HG03159 (cell line): ENCODE measurements at regions not wholly inside any gene's neighbourhood (a gene's known extent, or its start where the extent isn't known, plus 50 kb on each side); places are given as distances from the start of the nearest gene placed in this dataset.
"Not testable (repeated sequence)": the region's sequence is repeated elsewhere in the genome, so short reads cannot be mapped to it uniquely, and the experiment has no call there.

Source experiments
- ATAC-seq: cut with Tn5 transposase; IDR thresholded peaks from one replicate; pipeline ENCODE4 v1.9.1; 2021; ENCODE audit warnings: mild to moderate bottlenecking, moderate library complexity; ENCODE audit not compliant: unreplicated experiment

DNA sequence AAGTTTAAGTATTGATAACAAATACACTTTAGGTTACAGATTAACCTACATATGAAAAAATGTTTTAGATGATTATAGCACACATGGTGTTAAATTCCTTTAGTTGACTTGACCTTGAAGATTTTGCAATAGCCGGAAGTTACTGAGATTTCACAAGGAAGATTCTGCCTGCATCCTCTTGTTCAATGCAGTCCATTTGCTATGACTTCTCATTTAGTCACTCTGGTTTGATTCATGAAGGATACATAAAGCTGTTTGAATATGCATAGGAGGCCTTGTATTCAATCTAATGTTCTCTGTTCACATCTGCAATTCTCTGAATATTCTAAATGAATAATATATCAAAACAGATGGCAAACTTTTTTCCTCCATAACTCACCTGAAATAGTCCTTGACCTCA lies 870.2 kb upstream of the GOT2 start:
- no peak for ATAC-seq

DNA sequence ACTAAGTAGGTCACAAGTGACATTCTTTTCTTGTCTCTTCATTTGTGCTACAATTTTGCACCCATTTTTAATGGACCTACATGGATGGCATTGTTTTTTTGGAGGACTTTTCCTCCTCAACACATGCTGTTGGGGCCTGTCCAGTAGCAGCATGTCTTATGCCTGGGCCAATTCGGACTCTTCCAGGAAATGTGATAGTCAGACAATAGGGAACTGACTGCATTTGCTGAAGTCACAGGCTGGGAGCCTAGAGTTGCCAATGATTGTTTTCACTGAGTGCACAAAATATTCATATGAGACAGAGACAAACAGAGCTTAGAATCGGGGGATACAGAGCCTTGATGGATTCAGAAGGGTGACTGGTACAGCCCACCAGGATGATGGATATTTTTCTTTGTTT lies 867.3 kb upstream of the GOT2 start:
- no peak for ATAC-seq

DNA sequence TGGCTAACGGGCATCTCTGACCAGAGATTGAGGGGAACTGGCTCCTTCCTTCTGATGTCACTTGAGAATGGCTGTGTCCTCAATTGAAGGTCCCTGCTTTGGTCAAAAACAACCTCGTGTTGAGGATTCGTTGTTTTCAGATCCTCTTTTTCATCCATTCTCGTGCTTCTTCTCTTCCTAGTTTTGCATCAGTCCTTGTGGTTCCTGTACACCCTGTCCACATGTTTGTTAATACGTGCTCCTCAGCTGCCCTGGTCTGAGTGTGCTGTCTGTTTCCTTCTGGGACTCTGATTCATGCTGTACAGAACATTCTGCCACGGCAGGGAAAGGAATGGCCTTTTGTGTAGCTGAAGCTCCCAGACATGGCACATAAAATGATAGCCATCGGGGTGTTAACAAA lies 863.2 kb upstream of the GOT2 start:
- no peak for ATAC-seq

DNA sequence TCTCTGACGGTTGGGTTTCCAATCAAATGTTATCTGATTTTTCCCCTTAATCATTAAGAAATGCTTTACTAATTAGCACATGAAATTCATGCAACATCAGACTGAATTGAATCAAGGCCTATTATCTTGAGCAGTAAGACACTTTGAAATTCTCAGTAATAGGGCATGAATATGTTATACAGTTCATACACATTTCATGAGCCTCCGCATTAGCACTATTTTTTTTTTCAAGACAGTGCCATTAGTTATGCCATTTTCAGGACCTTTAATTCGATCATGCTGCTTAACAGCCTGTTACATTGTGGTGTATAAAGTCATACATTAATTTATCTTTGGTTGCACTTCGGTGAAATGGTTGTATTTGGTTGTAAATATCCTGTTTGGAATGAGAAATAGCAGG lies 862.6 kb upstream of the GOT2 start:
- no peak for ATAC-seq

DNA sequence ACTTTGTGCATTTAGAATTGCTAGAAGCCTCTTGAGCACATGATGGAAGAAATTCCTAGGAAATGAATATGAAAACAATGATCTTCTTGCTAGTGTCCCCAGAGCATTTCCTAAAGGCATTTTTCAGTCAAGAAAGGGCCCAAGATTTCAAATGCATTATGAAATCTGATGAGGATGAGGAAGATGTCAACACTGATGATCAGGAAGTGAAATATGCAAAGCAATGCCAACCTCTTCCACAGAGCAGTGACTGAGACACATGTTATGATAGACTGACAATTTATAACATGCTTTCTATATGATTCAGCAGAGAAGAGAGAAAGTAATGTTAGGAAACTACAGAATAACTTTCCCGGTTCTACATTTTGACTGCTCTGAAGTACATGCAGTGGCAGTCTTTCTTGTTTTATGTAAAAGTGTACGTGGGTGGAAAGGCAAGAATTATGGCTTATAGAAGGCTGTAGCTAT lies 859.1 kb upstream of the GOT2 start:
- ATAC-seq: no peak

DNA sequence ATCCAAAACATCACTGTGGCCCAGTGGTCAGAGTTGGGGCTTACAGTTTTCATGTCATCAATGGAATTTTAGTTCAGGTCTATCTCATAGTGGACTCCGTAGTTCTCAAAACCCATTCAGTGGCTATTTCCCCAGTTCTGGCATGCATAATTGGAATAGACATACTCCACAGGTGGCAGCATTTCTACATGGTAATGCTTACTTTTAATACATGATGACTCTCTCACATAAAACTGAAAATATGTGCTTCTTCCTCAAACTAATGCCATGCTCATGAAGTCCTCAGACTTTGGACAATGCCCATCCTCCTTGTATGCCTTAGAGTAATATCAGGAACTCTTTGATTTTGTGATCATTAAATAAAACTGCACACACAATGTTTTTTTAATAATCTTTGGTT lies 857.4 kb upstream of the GOT2 start:
- no peak for ATAC-seq

DNA sequence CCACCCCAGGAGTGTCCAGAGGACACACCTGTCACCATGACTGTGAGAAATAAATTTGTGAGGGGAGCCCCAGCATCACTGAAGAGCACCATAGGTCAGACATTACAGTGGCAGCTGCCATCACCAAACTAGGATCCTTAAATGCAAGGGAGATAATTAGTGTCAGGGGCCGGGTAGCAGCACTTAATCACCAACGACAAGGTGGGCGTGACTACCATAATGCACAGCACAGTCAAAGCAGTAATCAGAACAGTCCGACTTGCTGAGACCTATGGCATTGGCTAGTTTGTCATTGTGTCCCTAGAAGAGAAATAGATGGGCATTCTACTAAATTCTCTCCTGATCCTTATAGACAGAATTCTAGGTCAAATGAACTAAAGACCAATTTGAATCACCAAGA lies 856.7 kb upstream of the GOT2 start:
- ATAC-seq: no peak

DNA sequence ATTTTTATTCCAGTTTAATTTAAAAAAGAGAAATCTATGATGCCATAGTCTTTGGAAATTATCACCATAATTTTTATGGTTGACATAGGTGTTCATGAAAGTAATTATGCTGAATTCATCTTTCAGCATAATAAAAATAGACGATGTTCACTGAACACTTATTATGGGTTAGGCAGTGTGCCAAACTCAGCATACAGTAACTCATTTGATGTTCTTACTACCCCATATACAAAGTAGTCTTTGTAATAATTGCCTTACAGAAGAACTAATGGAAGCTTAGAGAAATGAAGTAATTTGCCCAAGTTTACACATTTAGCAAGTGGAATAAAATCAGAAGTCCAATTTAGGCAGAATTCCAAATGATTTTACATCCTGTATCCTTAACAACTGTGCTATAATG lies 852.2 kb upstream of the GOT2 start:
- no peak for ATAC-seq

DNA sequence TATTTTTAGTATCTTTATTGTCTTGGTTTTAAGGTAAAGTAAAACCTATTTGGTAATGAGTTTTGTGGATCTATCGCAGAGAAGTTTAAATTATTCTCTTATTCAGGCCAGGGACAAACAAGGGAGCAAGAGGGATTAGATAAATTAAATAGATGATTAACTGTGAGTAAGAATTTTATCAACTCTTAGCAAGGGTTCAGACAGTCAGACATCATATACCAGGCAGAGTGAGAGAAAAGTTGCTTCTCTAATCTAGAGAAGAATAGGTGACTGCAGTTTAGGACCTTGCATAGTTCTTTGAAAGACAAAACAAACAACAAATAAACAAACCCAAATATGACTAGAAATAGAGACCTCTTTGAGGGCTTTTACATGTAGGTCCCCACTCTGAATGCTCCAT lies 840.2 kb upstream of the GOT2 start:
- ATAC-seq: no peak

DNA sequence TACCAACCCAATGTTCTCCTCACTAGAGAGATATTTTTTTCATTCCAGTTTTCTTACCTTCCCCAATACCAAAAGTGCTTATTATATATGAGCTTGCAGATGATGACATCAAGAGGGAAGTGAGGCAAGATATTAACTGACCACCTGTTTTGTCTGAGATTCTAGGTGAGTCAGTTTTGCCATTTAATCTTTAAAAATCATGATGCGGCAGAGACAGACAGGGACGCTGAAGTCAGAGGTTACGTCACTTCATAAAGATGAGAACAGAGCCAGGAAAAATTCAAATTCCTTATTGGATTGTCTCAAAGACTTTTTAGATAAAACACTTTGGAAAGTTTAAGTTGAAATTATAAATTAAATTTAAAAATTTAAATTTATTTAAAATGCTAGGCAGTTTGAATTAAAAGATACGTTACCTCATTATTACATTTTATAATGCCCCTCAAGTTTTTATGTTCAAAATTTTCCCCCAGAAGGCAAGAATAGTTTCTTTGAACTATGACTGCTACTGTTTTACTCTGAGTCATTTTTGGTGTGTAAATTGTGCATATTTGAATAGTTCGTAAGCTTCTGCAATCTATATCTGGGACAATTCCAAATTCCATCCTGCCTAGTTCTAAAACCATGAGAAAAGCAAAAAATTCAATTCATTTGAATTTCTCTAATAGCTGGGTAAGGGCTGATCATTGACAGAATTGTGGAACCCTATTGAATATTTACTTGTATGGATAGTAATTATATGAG lies 839.6 kb upstream of the GOT2 start:
- ATAC-seq: no peak

DNA sequence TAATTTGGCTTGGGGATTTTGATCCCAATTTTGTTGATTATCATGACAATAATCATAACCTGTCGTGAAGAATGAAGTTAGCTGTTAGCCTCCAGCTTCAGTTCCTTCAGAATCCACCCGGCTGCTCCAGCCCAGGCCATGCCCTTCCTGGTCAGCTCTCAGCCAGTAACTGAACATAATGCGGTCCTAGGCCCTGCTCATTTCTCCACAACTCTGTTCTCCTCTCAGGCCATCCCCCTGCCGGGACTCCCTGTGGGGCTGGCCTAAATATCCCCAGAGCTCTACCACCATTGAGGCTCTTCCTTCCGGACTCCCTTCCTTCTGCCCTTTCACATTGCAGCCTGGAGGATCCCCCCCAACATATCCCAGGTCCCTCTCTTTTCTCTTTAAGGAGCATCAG lies 833.4 kb upstream of the GOT2 start:
- ATAC-seq: no peak

DNA sequence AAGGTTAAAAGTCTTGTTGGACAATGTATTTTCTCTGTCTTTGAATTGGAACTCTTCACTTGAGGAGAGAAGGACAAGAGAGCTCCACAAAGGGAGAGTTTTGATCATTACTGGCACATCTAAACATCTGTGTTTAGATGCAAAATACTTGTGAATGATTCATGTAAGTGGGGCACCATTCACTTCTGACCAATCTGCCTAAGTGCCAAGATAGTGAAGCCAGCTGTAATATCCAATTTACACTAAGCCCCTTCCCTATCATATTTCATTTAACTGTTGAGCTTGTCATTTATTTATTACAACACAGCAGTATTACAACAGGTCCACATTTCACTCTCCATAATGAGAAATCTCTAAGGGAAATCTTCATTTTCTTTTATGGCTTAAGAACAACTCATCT lies 832.3 kb upstream of the GOT2 start:
- ATAC-seq: no peak

DNA sequence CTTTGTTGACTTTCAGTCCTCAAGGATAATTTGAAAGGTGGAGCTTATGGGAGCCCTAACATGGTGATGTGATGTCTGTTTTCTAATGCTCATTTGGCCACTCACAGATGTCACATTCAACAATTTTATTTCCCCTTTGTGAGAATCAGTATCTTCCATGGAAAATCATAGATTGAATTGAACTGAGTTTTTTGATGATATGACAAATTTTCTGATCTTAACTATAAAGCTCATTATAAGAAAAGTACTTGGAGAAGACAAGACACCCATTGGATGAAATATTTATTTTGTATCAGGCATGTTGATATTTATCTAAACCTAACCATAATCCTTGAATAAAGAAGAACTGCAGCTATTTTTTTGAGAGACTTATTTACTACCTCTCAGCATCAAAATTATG lies 824.6 kb upstream of the GOT2 start:
- ATAC-seq: no peak

DNA sequence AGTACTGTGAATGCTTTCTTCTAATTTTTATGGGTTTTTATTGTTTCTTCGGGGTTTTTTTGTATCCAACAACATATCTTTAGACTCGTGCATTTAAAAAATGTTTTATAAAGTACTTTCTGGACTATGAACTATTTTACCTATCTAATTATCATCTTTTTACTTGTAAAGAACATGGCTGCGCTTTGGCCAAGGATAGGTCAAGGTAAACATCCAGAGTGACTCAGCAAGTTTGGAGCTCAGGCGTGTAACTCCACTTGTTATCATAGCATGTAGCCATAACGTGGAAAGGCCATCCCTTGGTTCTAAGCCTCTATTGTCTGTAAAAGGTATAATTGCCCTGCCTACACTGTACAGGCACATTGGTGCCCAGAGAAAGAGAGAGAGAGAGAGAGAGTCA lies 818.0 kb upstream of the GOT2 start:
- ATAC-seq: no peak

DNA sequence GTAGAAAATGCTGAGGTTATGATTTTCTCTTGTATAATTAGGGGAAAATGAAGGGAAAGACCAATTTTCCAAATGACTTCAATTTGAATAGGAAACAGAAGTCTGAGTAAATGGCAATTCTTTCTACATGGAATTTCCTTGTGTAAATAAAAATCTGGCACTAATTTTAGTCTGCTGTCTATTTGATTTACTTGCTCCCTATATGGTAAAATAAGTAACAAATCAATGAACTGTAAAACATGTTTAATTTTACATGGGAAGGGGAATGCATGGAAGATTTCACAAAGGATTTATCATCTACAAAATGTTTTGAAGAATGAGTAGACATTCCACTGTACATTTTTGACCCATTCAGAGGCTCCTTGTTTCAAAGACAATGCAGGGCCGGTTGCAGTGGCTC lies 811.6 kb upstream of the GOT2 start:
- no peak for ATAC-seq

DNA sequence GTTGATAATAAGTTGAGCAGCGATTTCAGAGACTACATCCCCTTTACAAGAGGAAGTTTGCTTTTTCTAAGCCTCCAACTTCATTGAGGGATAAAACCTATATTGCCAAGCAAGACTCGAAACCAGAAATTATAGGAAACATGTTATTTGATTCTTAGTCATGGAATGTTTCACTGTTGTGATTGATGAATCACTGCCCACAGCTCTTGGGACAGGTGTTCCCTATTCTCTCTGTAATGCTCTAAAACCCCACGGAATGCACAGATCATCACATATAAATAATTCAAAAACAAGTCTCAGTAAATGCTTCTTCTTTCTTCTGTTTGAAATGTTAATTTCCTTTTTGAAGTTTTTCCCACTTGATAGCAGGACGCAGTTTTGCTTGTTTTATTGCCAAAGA lies 809.5 kb upstream of the GOT2 start:
- no peak for ATAC-seq

DNA sequence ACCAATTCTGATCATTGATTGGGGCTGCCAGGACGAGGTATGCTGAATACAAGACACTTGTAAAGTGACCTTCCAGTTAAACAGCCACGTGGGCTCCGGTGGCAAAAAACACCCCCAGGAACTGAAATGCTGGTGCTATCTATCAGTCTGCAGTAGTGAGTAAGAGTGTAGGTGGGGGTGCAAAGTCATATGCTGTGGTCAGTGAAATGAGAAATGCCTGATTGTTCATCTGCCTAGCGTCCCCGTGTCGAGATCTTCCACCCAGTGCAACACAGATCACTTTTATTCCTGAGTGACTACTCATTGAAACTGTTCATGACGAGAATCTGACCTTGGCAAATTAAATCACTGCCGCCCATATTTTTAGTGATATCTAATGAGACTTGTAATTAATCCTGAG lies 806.5 kb upstream of the GOT2 start:
- ATAC-seq: no peak

DNA sequence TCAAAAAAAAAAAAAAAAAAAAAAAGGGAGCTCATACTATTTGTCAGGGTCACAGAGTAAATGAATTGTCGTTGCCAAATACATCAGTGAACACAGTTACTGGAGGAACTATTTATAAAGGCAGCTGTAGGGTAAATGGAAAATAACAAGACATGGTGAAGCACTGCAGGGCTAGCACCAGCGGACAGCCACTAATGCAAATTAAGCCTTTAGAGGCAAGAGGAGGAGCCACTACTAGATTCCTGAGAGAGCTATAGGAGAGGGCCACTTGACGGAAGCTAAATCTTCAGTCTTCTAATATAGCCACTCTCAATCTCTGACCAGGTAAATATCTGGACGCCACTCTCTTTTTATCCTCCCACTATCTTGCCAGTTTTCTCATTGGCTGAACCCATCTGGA lies 801.2 kb upstream of the GOT2 start:
- no peak for ATAC-seq

DNA sequence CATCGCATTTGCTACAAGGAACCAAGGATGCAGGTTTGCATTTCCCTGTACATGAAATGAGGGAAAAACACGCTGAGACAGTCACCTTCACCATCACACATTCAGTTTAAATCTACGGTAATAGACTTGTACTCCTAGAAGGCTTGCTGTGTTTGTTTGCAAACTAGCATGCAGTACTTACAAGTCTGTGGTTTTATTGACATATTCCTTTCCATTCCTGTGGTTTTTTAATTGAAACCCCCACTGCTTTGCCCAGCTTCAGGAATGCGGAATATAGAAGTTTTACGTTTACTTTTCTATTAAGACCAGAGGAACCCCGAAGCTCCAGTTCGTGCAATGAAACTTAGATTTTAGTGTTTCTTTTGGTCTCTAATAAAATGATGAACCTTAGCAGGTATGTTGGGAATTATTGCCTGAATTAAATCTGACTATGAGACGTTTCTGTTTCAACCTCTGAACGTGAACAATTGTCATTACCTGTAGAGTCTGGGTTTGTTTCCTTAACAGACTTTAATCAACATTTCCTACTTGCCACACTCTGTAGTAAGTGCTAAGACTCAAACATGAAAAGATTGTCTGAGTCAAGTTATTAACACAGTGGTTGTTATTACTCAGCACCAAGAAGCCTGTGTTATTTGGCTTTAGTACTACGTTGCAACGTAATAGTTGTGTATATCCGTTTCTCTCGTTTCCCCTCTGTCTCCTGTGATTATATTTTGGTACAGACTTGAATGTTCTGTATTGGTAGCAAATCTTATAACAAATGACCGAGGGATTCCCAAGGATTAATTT lies 793.3 kb upstream of the GOT2 start:
- no peak for ATAC-seq

DNA sequence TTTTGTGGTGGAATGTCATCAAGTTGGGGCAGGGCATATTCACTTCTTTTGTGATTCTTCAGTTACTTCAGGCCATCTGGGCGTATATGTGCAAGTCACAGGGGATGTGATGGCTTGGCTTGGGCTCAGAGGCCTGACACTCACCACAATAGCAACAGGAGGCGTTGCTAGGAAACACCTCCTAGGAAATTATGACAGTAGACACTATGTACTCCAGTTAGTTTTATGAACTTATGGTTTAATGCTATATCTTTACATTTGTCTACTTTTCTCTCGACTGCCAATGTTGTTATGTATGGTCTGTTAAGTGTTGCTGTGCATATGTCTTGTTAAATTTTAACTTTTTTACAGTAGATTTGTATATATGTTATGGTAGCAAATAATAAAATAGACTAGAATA lies 788.7 kb upstream of the GOT2 start:
- no peak for ATAC-seq

DNA sequence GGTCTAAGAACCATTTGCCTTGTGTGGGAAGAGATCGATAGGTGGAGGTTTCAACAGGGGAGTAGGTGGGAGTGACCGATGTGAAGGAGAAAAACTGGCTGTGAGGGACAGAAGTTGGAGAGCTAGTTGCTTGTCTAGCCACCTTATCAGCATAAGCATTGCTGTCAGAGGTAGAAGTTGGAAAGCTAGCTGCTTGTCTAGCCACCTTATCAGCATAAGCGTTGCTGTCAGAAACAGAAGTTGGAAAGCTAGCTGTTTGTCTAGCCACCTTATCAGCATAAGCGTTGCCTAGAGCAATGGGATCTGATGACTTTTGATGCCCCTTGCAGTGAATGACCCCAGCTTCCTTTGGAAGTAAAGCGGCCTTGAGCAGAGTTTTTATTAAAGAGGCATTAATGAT lies 784.6 kb upstream of the GOT2 start:
- ATAC-seq: not testable (repeated sequence)

DNA sequence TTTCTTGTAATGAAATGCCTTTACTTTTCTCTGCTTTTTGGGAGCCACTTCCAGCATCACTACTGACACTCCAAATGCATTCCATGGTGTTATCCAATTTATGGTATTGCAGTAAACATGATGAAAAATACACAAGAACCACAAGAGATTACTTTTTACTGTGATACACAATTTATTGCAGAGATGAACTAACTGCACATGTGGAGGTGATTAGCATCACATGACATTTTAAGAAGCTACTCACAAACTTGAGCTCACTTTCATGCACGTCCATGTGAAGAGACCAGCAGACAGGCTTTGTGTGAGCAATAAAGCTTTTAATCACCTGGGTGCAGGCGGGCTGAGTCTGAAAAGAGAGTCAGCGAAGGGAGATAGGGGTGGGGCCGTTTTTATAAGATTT lies 780.5 kb upstream of the GOT2 start:
- no peak for ATAC-seq

DNA sequence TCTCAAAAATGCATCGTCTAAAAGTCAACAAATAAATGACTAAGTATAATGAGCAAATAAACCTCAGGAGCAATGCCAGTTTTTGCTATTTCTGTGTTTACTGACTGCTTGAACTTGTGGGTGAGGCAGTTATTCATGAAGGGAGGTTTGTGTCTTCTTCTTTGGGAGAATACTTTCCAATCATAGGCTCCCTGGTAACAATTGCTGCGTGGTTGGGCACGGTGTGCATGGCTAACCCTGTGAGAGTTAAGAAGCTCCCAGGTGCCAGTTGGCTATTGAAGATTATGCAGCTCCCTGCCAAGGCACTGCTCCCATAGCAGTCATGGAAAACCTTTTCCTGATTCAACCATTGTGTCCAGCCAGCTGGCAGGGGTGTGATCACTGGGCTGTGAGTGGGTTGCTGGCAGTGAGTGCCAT lies 775.9 kb upstream of the GOT2 start:
- no peak for ATAC-seq
